BJ (cell line): ENCODE measurements at regions not wholly inside any gene's neighbourhood (a gene's known extent, or its start where the extent isn't known, plus 50 kb on each side); places are given as distances from the start of the nearest gene placed in this dataset.

Experiments
- CTCF ChIA-PET: fragments of 350-600 bp; formaldehyde crosslinking; extraction: SDS; loops from one replicate; lab custom pipeline; 2021; ENCODE audit warnings: antibody characterized with exemption, inconsistent platforms; lab: Yijun Ruan, JAX
- POLR2A ChIA-PET: fragments of 300-600 bp; sonication (Branson Sonifier 250); formaldehyde crosslinking; extraction: SDS; loops from one replicate; lab custom pipeline; 2021; ENCODE audit warnings: antibody characterized with exemption; lab: Charles Lee
- DNase-seq: peaks from one replicate; pipeline ENCODE4 v3.0.0-alpha.2; 2011; ENCODE audit warnings: low read depth
- H3K27me3 ChIP-seq: 2 replicates; pipeline ENCODE4 v1.6.0; 2011; ENCODE audit warnings: low read length; ENCODE audit not compliant: control insufficient read depth, insufficient read depth
- H3K36me3 ChIP-seq: 2 replicates; pipeline ENCODE4 v1.5.1; 2011; ENCODE audit warnings: low read length; ENCODE audit not compliant: control insufficient read depth, insufficient read depth
- H3K4me3 ChIP-seq: 2 replicates; pipeline ENCODE4 v1.5.1; 2011; ENCODE audit warnings: low read depth, mild to moderate bottlenecking, control low read depth, low read length
- TF ChIP-seq, protein P1 (sequence below): IDR thresholded peaks from 2 replicates; pipeline ENCODE4 v1.5.1; 2011; ENCODE audit warnings: low read depth, mild to moderate bottlenecking, control low read depth, inconsistent platforms, low read length, moderate library complexity; ENCODE audit not compliant: insufficient read depth

DNA sequence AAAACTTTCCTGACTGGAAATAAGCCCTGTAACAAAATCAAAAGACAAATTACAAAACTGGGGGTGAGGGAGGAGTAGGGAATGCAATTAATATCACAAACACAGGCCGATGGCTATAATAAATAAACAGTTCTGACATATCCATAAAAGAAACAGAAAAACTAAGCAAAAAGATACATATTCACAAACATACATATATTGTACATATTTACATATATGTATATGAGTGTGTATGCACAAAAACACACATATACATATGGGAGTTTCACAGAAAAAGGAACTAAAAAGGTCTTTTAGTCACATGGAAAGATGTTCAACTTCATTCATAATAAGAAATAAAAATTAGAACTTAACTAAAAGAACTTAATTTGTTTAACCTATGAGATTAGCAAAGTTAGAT lies 292.7 kb downstream of the TFAP2A start:
- TF ChIP-seq, protein P1, sequence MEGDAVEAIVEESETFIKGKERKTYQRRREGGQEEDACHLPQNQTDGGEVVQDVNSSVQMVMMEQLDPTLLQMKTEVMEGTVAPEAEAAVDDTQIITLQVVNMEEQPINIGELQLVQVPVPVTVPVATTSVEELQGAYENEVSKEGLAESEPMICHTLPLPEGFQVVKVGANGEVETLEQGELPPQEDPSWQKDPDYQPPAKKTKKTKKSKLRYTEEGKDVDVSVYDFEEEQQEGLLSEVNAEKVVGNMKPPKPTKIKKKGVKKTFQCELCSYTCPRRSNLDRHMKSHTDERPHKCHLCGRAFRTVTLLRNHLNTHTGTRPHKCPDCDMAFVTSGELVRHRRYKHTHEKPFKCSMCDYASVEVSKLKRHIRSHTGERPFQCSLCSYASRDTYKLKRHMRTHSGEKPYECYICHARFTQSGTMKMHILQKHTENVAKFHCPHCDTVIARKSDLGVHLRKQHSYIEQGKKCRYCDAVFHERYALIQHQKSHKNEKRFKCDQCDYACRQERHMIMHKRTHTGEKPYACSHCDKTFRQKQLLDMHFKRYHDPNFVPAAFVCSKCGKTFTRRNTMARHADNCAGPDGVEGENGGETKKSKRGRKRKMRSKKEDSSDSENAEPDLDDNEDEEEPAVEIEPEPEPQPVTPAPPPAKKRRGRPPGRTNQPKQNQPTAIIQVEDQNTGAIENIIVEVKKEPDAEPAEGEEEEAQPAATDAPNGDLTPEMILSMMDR: no peak
- no peak for DNase-seq
- Histone ChIP-seq H3K4me3 (no peak overlapping the region), H3K27me3 (no peaks in the 10 kb centered on the region), H3K36me3 (no peaks in the 10 kb centered on the region)
- CTCF ChIA-PET: interaction anchor here (2.1 kb wide), 1 partner anchor 11 kb away, joined by 6 read pairs; no protein-coding TSS in a partner anchor
- POLR2A ChIA-PET: no interaction called here

DNA sequence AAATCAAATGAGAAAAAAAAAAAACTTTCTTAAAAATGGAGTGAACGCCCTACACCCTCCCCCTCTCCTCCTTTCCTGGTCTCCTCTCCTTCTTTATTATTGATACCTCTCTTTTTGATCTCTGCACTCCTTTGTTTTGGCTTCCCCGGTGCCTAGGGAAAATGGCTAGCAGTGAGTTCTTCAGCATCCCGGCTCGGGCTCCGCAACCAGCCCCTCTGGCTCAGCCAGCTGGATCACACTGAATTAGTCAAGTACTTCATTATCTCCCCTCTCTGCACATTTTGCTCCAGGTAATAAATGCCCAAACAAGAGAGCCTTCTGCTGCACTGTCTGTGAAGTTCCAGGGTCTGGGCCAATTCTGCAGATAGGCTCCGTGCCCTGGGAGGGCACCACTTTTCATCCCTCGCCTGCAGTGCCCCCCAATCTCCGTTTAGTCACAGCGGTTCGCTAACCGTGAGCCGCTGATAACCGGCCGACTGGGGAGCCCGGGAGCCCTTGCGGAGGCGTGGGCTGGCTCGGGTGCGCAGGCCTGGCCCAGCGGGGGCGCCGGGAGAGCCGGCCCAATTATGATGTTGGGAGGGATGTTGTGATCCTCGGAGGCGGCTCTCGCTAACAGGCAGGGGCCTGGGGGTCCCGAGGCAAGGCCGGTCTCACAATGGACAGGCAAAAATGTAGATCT lies 301.9 kb downstream of the TFAP2A start:
- TF ChIP-seq, protein P1: no peak
- DNase-seq: no peak
- Histone ChIP-seq H3K4me3 (no peak overlapping the region), H3K36me3 (no peaks in the 10 kb centered on the region), H3K27me3 (no peaks in the 10 kb centered on the region)
- CTCF ChIA-PET: interaction anchor here (0.6 kb wide), 1 partner anchor 702 kb away, joined by 3 read pairs; no protein-coding TSS in a partner anchor
- POLR2A ChIA-PET: no interaction called here

DNA sequence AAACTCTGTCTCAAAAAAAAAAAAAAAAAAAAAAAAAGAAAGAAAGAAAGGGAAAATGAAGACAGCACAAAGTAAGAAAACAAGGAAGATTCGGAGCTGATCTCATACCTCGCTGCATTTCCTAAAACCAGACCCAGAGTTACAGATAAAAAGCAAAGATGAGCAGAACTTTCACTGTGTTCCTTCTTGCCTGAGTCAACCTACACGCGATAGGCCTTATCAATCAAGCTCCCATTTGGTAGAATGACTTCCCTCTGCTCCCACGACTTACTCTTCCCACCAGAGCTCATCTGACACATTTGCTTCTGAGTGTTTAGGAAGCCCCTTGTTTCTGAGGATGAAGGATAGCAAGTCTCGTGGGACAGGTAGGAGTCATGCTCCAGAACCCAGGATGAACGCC lies 302.9 kb downstream of the TFAP2A start:
- POLR2A ChIA-PET: no interaction called here
- Histone ChIP-seq H3K36me3 (no peaks in the 10 kb centered on the region), H3K27me3 (no peaks in the 10 kb centered on the region), H3K4me3 (no peak overlapping the region)
- CTCF ChIA-PET: interaction anchor here (0.6 to 1.6 kb wide), 2 partner anchors 10 to 76 kb away, joined by 3 to 6 read pairs; no protein-coding TSS in a partner anchor
- TF ChIP-seq, protein P1: no peak
- no peak for DNase-seq

DNA sequence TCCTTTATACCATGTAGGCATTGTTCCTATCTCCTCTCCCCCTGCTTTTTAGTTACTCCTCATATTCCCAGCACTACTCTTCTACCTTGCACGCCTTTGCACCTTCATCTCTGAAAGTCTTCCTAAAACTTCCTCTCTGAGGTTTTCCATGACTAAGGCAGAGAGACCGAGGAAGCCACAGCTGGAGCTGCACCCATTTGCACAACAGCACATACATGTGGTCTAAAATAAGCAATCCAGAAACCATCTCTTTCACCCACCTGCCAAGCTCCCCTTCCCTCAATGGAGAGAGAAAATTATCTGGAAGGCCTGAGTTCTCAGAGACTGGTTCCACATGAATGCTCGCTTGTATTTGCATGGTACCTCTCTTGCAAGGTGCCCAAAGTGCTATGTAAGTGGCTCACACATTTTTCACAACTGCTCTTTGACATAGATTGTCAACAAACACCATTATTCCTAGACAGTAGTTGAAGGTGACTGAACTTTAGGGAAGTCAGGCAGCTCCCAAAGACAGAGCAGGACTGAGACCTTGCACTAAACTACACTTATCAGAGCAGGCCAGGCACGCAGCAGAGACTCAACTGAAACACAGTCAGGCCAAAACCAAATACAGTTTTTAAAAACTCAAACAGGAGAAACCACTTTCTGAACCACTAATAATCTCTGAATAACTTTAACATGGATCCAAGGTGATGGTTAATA lies 313.2 kb downstream of the TFAP2A start:
- POLR2A ChIA-PET: no interaction called here
- no peaks in the 10 kb centered on the region for H3K36me3 ChIP-seq
- no peaks in the 10 kb centered on the region for H3K27me3 ChIP-seq
- H3K4me3 ChIP-seq: no peak overlapping the region
- DNase-seq: no peak
- TF ChIP-seq, protein P1: no peak
- CTCF ChIA-PET: no interaction called here

DNA sequence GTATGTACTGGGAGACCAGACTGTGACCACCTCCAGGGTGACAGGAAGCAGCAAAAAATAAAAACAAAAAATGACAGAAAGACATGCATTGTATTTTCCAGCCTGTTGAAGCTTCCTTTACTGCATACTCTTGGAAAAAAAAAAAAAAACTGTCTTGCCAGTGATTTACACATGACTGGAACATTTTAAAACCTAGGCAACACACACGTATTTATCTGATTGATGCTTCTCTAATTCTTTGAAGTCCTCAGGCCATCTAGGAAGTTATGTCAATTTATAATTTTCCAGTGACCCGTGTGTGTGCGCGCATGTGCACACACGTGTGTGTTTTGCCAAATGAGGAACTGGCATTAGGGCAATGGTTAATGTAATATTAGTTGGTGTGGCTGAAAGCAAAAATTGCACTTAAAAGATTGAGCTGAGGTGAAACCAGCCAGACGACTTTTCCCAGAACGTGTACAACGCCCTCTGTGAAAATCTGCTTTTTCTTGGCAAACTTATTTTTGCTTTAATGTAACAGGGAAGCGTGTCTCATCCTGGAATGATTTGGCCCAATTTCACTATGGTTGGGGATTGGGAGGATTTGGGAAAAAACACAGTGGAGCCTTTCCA lies 315.2 kb downstream of the TFAP2A start:
- ChIA-PET POLR2A (no interaction called here), CTCF (no interaction called here)
- Histone ChIP-seq H3K4me3 (no peak overlapping the region), H3K27me3 (no peaks in the 10 kb centered on the region), H3K36me3 (no peaks in the 10 kb centered on the region)
- TF ChIP-seq, protein P1: no peak
- no peak for DNase-seq
